ENCODE measurements at regions not wholly inside any gene's neighbourhood (a gene's known extent, or its start where the extent isn't known, plus 50 kb on each side); places are given as distances from the start of the nearest gene placed in this dataset.
"Not testable (repeated sequence)": the region's sequence is repeated elsewhere in the genome, so short reads cannot be mapped to it uniquely, and the experiment has no call there.

DNA sequence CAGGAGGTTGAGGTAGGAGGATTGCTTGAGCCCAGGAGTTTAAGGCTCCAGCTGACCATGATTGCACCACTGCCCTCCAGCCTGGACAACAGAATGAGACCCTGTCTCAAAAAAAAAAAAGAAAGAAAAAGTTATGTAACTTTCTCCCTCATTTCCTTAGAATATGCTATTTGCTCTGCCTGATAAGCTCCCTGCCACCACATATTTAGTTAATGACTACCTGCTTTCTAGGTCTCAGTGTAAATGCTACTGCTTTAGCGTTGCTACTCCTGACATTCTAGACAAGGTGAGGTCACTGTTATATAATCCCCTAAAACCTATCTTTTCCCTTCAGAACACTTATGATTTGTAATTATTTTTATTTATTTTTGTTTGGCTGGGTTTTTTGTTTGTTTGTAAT lies 86.3 kb upstream of the AMN1 start:
- H3K4me1 ChIP-seq: no peaks in the 10 kb centered on the region
- H3K4me3 ChIP-seq: no peak overlapping the region
- no peak overlapping the region for H3K27ac ChIP-seq
- no peak for DNase-seq (ENCODE audit: low spot score)
- TF ChIP-seq, protein P1, sequence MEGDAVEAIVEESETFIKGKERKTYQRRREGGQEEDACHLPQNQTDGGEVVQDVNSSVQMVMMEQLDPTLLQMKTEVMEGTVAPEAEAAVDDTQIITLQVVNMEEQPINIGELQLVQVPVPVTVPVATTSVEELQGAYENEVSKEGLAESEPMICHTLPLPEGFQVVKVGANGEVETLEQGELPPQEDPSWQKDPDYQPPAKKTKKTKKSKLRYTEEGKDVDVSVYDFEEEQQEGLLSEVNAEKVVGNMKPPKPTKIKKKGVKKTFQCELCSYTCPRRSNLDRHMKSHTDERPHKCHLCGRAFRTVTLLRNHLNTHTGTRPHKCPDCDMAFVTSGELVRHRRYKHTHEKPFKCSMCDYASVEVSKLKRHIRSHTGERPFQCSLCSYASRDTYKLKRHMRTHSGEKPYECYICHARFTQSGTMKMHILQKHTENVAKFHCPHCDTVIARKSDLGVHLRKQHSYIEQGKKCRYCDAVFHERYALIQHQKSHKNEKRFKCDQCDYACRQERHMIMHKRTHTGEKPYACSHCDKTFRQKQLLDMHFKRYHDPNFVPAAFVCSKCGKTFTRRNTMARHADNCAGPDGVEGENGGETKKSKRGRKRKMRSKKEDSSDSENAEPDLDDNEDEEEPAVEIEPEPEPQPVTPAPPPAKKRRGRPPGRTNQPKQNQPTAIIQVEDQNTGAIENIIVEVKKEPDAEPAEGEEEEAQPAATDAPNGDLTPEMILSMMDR (IDR thresholded peaks at IDR 0.05): no peak
- no peaks in the 10 kb centered on the region for H3K27me3 ChIP-seq
- H3K36me3 ChIP-seq: no peaks in the 10 kb centered on the region
- no peaks in the 10 kb centered on the region for H3K9me3 ChIP-seq

DNA sequence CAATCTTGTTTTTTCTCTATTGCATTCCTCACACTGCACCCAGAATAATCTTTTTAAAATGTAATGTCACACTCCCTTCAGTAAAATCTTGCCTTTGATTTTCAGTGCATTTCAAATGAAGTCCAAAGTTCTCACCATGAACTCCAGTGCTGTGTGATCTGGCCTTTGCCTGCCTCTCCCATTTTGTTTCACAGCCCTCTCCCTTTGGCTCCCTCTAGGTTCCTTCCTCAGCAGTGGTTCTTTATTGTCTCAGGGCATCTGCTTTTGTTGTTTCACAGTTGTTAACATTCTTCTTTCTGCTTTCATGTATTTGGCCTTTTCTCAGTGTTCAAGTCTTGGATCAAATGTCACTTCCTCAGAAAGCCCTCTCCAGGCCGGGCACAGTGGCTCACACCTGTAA lies 84.5 kb upstream of the AMN1 start:
- Histone ChIP-seq H3K9me3 (no peaks in the 10 kb centered on the region), H3K27ac (no peak overlapping the region), H3K36me3 (no peaks in the 10 kb centered on the region), H3K27me3 (no peaks in the 10 kb centered on the region), H3K4me3 (no peak overlapping the region), H3K4me1 (no peaks in the 10 kb centered on the region)
- no peak for DNase-seq (ENCODE audit: low spot score)
- TF ChIP-seq, protein P1 (IDR thresholded peaks at IDR 0.05): no peak

DNA sequence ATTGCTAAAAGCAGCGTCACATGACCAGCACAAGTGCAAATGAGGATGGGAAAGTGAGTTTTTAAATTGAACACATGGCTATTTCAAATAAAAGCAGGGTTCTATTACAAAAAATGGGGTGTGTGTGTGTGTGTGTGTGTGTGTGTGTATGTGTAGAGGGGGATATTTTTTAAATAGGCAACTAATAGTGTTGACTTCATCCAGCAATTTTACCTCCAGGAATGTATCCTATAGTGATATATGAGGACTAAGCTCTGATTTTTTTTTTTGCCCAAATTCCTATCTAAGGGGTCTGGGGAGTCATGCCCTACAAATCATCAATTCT lies 78.9 kb upstream of the AMN1 start:
- no peak for DNase-seq (ENCODE audit: low spot score)
- Histone ChIP-seq H3K4me3 (no peak overlapping the region), H3K9me3 (no peaks in the 10 kb centered on the region), H3K4me1 (no peaks in the 10 kb centered on the region), H3K36me3 (no peaks in the 10 kb centered on the region), H3K27me3 (no peaks in the 10 kb centered on the region), H3K27ac (no peak overlapping the region)
- TF ChIP-seq, protein P1 (IDR thresholded peaks at IDR 0.05): no peak

DNA sequence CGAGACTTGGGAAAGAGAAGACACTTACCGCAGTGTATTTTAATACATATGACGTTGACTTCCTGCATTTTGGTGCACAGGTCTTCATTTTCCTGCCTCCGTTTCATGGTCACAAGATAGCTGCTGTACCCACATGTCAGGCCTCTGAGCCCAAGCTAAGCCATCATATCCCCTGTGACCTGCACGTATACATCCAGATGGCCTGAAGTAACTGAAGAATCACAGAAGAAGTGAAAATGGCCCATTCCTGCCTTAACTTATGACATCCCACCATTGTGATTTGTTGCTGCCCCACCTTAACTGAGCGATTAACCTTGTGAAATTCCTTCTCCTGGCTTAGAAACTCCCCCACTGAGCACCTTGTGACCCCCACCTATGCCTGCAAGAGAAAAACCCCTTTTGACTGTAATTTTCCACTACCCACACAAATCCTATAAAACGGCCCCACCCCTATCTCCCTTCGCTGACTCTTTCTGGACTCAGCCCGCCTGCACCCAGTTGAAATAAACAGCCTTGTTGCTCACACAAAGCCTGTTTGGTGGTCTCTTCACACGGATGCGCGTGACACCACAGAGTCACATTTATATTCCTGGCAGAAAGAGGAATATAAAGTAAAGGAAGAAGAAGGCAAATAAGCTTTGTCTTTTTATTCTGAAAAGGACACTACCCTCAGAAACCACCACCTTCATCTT lies 78.4 kb upstream of the AMN1 start:
- not testable (repeated sequence) for H3K27me3 ChIP-seq; H3K9me3 ChIP-seq; H3K27ac ChIP-seq; H3K4me1 ChIP-seq; DNase-seq (ENCODE audit: low spot score); H3K4me3 ChIP-seq; H3K36me3 ChIP-seq

DNA sequence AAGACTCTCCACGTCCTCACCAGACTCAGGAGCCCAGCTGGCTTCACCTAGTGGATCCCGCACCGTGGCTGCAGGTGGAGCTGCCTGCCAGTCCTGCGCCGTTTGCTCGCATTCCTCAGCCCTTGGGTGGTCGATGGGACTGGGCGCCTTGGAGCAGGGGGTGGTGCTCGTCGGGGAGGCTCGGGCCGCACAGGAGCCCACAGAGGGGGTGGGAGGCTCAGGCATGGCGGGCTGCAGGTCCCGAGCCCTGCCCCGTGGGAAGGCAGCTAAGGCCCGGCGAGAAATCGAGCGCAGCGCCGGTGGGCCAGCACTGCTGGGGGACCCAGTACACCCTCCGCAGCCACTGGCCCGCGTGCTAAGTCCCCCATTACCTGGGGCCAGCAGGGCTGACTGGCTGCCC lies 76.9 kb upstream of the AMN1 start:
- not testable (repeated sequence) for H3K4me1 ChIP-seq; H3K27ac ChIP-seq; H3K9me3 ChIP-seq; H3K4me3 ChIP-seq; DNase-seq (ENCODE audit: low spot score); H3K36me3 ChIP-seq; H3K27me3 ChIP-seq

DNA sequence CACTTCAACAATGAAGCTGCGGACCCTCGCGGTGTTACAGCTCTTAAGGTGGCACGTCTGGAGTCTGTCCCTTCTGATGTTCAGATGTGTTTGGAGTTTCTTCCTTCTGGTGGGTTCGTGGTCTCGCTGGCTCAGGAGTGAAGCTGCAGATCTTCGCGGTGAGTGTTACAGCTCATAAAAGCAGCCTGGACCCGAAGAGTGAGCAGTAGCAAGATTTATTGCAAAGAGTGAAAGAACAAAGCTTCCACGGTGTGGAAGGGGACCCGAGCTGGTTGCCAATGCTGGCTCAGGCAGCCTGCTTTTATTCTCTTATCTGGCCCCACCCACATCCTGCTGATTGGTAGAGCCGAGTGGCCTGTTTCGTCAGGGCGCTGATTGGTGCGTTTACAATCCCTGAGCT lies 75.9 kb upstream of the AMN1 start:
- H3K36me3 ChIP-seq, H3K9me3 ChIP-seq, H3K27ac ChIP-seq, H3K4me1 ChIP-seq, H3K4me3 ChIP-seq, H3K27me3 ChIP-seq: not testable (repeated sequence)
- peak; percentile 21 for DNase-seq (ENCODE audit: low spot score)

DNA sequence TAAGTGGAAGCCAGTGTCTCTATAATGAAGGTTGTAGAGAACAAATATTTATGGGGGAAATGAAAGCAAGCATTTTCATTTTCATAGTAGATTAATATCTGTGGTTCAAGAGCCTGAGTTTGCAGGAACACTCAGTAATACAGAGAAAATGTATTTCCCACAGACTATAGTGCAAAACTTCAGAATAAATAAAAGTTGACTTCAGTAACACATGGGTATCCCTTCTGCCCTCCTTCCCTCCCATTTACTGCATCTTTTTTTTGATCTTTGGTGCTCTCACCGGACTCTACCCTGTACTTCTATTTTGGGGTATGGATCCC lies 75.3 kb upstream of the AMN1 start:
- no peaks in the 10 kb centered on the region for H3K36me3 ChIP-seq

More for the DNA sequence above, 75.3 kb upstream of the AMN1 start:
- H3K9me3 ChIP-seq: no peaks in the 10 kb centered on the region
- DNase-seq (ENCODE audit: low spot score): no peak
- H3K4me3 ChIP-seq: no peak overlapping the region
- H3K4me1 ChIP-seq: no peaks in the 10 kb centered on the region
- TF ChIP-seq, protein P1 (IDR thresholded peaks at IDR 0.05): no peak
- no peaks in the 10 kb centered on the region for H3K27me3 ChIP-seq
- H3K27ac ChIP-seq: no peak overlapping the region
